AG10803 (cell line): ENCODE measurements at regions not wholly inside any gene's neighbourhood (a gene's known extent, or its start where the extent isn't known, plus 50 kb on each side); places are given as distances from the start of the nearest gene placed in this dataset.

Source experiments
- DNase-seq: peaks from one replicate; pipeline ENCODE4 v3.0.0; 2010; ENCODE audit warnings: low read depth
- H3K4me3 ChIP-seq: 2 replicates; pipeline ENCODE4 v1.5.1; 2011; ENCODE audit warnings: mild to moderate bottlenecking, low read length, control low read depth
- CTCF ChIP-seq: conservative IDR thresholded peaks from 2 replicates; pipeline ENCODE4 v1.5.1; 2011; ENCODE audit warnings: mild to moderate bottlenecking, low read length, control low read depth, inconsistent platforms

GRCh38 chr6:147053311-147053921, 150.8 kb upstream of the STXBP5 start:
- no peak overlapping the region for H3K4me3 ChIP-seq
- DNase-seq, result no peak
- no peak for TF ChIP-seq CTCF

GRCh38 chr6:147054158-147054557, 150.1 kb upstream of the STXBP5 start:
- DNase-seq, result no peak
- TF ChIP-seq CTCF, result no peak
- no peak overlapping the region for H3K4me3 ChIP-seq

DNA sequence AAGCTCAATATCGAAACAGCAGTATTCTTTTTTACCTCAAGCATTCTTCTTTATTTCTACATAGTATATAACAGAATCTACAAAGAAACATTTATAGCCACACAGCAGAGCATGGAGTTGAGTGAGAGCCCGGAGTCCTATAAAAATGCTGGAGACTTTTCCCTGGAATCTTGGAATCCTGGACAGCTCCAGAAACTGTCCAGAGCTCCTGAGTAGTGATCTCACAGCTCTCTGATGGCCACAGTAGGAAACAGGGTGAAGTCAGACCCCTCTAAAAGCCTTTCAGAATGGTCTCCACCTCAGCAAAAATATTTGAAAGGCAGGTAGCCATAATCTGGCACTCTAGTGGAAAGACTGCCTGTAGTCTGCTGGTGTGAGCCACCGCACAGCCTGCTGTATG, 149.3 kb upstream of the STXBP5 start:
- H3K4me3 ChIP-seq, result no peak overlapping the region
- TF ChIP-seq CTCF, result no peak
- DNase-seq, result no peak

DNA sequence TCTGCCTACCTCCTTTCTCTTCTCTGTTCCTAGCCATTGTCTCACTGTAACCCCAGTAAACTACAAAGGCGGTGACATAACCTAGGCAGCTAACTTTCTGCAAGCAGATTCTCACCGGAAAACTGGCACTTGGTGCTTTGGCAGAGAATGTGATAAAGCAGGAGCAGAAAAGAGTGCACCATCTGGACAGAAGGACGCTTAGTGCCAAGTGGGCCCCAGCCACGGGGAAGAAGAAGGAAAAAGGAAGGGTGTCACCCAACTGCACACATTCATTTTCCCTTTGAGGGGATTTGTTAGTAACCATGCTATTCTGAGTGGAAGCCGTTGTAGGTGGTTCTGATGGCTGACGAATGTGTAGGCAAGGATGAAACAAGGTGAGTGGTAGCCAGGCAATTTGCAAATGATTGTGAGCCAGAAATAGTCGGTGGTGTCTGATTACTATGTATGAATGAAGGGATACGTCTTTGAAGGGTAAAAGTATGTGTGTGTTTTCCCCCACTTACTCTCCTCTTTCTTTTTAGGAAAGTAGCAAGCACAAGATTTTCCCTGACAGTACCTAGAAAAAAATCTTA, 148.3 kb upstream of the STXBP5 start:
- DNase-seq, result no peak
- TF ChIP-seq CTCF, result no peak
- H3K4me3 ChIP-seq, result no peak overlapping the region

DNA sequence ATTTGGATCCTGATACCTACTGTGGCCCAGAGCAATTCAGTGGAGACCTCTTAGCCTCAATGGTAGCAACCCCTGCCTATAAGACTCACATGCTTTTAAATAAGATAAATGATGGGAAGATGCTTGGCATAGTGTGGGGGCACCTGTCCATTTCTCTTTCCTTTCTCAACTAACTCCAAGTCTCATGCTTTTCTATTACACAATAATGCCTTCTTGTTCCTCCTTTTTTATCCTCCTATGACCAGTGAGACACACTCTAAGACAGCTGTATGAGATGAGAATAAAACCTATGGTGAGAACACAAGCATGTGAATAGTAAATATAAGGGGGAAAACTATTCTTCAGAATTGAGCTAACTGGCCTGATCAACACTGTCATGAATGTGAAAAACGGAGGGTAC, 147.0 kb upstream of the STXBP5 start:
- no peak for TF ChIP-seq CTCF
- no peak overlapping the region for H3K4me3 ChIP-seq
- no peak for DNase-seq

- no peak for DNase-seq
- H3K4me3 ChIP-seq, result no peak overlapping the region
- TF ChIP-seq CTCF, result no peak
These were observed 146.4 kb upstream of the STXBP5 start for GRCh38 chr6:147057705-147058342.

DNA sequence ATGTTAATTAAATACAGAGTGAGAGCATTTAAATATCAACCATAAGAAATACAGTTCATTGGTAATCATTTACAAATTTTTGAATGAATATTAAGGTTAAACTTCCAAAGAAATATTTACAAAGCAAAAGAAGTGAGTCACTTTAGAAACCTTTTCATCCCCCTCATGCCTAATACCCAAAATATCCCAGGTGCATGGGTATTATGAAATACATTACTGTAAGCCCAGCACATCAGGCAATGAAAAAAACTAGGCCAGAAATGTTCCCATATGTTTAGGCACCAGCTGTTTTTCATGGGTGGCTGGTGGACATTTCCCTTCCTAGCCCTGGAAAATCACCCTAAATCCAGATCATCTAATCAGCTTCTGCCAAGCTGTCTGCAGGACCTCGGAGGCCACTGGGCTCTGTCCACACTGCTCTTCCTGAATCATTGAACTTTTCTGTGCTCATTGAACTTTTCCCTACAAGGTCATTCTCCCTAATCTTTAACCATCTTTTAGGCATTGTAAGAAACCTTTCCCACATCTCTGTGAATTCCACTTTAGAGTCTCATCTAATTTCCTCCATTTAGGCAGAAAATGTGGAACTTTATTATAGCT, 145.3 kb upstream of the STXBP5 start:
- no peak overlapping the region for H3K4me3 ChIP-seq
- TF ChIP-seq CTCF, result no peak
- DNase-seq, result peak; percentile 8
